Astrocyte (in vitro differentiated cells and primary cell): ENCODE measurements at regions not wholly inside any gene's neighbourhood (a gene's known extent, or its start where the extent isn't known, plus 50 kb on each side); places are given as distances from the start of the nearest gene placed in this dataset.
A peak's percentile ranks its signal among the peaks of the same experiment; 100 is the strongest.

ENCODE experiments used
- DNase-seq: peaks from one replicate; pipeline ENCODE4 v3.0.0-alpha.2; 2010; ENCODE audit warnings: low read depth
- FAIRE-seq: peaks from 2 replicates; lab custom pipeline; 2011; peaks lifted over from hg19 to GRCh38; lab: Jason Lieb, UNC
- H2AFZ ChIP-seq: 2 replicates; pipeline ENCODE4 v1.6.0; 2012; ENCODE audit warnings: low read depth, low read length, inconsistent platforms
- H3K27ac ChIP-seq: 2 replicates; pipeline ENCODE4 v1.5.1; 2011; ENCODE audit warnings: low read depth, low read length, inconsistent platforms
- H3K27me3 ChIP-seq: 2 replicates; pipeline ENCODE4 v1.6.0; 2011; ENCODE audit warnings: low read length, inconsistent platforms; ENCODE audit not compliant: insufficient read depth
- H3K36me3 ChIP-seq: 2 replicates; pipeline ENCODE4 v1.5.1; 2011; ENCODE audit warnings: low read length, inconsistent platforms; ENCODE audit not compliant: insufficient read depth
- H3K4me1 ChIP-seq: 2 replicates; pipeline ENCODE4 v1.5.1; 2011; ENCODE audit warnings: low read length, inconsistent platforms; ENCODE audit not compliant: insufficient read depth
- H3K4me2 ChIP-seq: 2 replicates; pipeline ENCODE4 v1.6.0; 2012; ENCODE audit warnings: low read length, inconsistent platforms
- H3K4me3 ChIP-seq: 2 replicates; pipeline ENCODE4 v1.5.1; 2011; ENCODE audit warnings: low read depth, mild to moderate bottlenecking, low read length, inconsistent platforms; ENCODE audit not compliant: insufficient read depth
- H3K79me2 ChIP-seq: 2 replicates; pipeline ENCODE4 v1.6.0; 2012; ENCODE audit warnings: mild to moderate bottlenecking, low read length, inconsistent platforms; ENCODE audit not compliant: insufficient read depth
- H3K9ac ChIP-seq: 2 replicates; pipeline ENCODE4 v1.6.0; 2012; ENCODE audit warnings: mild to moderate bottlenecking, low read length, inconsistent platforms
- H3K9me3 ChIP-seq: 2 replicates; pipeline ENCODE4 v1.5.1; 2012; ENCODE audit warnings: low read depth, mild to moderate bottlenecking, low read length, inconsistent platforms; ENCODE audit not compliant: insufficient read depth
- H4K20me1 ChIP-seq: 2 replicates; pipeline ENCODE4 v1.6.0; 2012; ENCODE audit warnings: low read length, inconsistent platforms; ENCODE audit not compliant: insufficient read depth
- H3K27ac Mint-ChIP-seq: one replicate; pipeline ENCODE4 v1.8.0; 2021; ENCODE audit warnings: mild to moderate bottlenecking, mixed read lengths; ENCODE audit not compliant: unreplicated experiment
- H3K27me3 Mint-ChIP-seq: one replicate; pipeline ENCODE4 v1.8.0; 2021; ENCODE audit warnings: low read depth, mixed read lengths; ENCODE audit not compliant: unreplicated experiment
- H3K36me3 Mint-ChIP-seq: one replicate; pipeline ENCODE4 v1.8.0; 2021; ENCODE audit warnings: low read depth, mixed read lengths; ENCODE audit not compliant: unreplicated experiment
- H3K4me1 Mint-ChIP-seq: one replicate; pipeline ENCODE4 v1.8.0; 2021; ENCODE audit warnings: low read depth, mixed read lengths; ENCODE audit not compliant: unreplicated experiment
- H3K4me3 Mint-ChIP-seq: one replicate; pipeline ENCODE4 v1.8.0; 2021; ENCODE audit warnings: mild to moderate bottlenecking, moderate library complexity, mixed read lengths; ENCODE audit not compliant: unreplicated experiment
- H3K9me3 Mint-ChIP-seq: one replicate; pipeline ENCODE4 v1.8.0; 2021; ENCODE audit warnings: mild to moderate bottlenecking, mixed read lengths; ENCODE audit not compliant: unreplicated experiment
- EZH2 ChIP-seq: IDR thresholded peaks from 2 replicates; pipeline ENCODE4 v1.6.1; 2012; ENCODE audit warnings: mild to moderate bottlenecking, low read length, inconsistent platforms; ENCODE audit not compliant: insufficient read depth
- TF ChIP-seq, protein P1 (sequence below): IDR thresholded peaks from 2 replicates; pipeline ENCODE4 v1.5.1; 2011; ENCODE audit warnings: low read depth, mild to moderate bottlenecking, inconsistent platforms, low read length, moderate library complexity; ENCODE audit not compliant: insufficient read depth

- H3K4me1 ChIP-seq: peaks cover 16% of the 10 kb centered on the region
- H3K36me3 Mint-ChIP-seq: no peaks in the 10 kb centered on the region
- H3K4me3 ChIP-seq: no peak overlapping the region
- H3K4me1 Mint-ChIP-seq: peaks cover 29% of the 10 kb centered on the region
- peak; percentile 36 for DNase-seq
- H3K27ac ChIP-seq: no peak overlapping the region
- H3K27me3 ChIP-seq: no peaks in the 10 kb centered on the region
- H2AFZ ChIP-seq: no peak overlapping the region
- H3K4me3 Mint-ChIP-seq: no peak overlapping the region
- no peak overlapping the region for H3K4me2 ChIP-seq
- H3K27me3 Mint-ChIP-seq: no peaks in the 10 kb centered on the region
- no peaks in the 10 kb centered on the region for H3K9me3 ChIP-seq
- H3K79me2 ChIP-seq: no peaks in the 10 kb centered on the region
- peaks cover 4% of the 10 kb centered on the region for H3K9me3 Mint-ChIP-seq
- H3K36me3 ChIP-seq: no peaks in the 10 kb centered on the region
- H3K9ac ChIP-seq: no peak overlapping the region
- TF ChIP-seq EZH2: no peak
- TF ChIP-seq, protein P1, sequence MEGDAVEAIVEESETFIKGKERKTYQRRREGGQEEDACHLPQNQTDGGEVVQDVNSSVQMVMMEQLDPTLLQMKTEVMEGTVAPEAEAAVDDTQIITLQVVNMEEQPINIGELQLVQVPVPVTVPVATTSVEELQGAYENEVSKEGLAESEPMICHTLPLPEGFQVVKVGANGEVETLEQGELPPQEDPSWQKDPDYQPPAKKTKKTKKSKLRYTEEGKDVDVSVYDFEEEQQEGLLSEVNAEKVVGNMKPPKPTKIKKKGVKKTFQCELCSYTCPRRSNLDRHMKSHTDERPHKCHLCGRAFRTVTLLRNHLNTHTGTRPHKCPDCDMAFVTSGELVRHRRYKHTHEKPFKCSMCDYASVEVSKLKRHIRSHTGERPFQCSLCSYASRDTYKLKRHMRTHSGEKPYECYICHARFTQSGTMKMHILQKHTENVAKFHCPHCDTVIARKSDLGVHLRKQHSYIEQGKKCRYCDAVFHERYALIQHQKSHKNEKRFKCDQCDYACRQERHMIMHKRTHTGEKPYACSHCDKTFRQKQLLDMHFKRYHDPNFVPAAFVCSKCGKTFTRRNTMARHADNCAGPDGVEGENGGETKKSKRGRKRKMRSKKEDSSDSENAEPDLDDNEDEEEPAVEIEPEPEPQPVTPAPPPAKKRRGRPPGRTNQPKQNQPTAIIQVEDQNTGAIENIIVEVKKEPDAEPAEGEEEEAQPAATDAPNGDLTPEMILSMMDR: no peak
- H3K27ac Mint-ChIP-seq: no peak overlapping the region
- no peak for FAIRE-seq
- H4K20me1 ChIP-seq: no peaks in the 10 kb centered on the region
Measured at GRCh38 chr18:73881396-73881917, 266.2 kb downstream of the FBXO15 start.

GRCh38 chr18:73880387-73880786, 267.2 kb downstream of the FBXO15 start:
- H3K4me3 ChIP-seq: no peak overlapping the region
- Mint-ChIP-seq H3K4me3 (no peak overlapping the region), H3K27me3 (no peaks in the 10 kb centered on the region), H3K9me3 (peaks cover 4% of the 10 kb centered on the region), H3K27ac (peak overlapping the region; percentile 60), H3K4me1 (peaks cover 29% of the 10 kb centered on the region), H3K36me3 (no peaks in the 10 kb centered on the region)
- H3K79me2 ChIP-seq: no peaks in the 10 kb centered on the region
- FAIRE-seq (no peak), DNase-seq (no peak)
- H3K4me2 ChIP-seq: peak overlapping the region; percentile 14
- no peaks in the 10 kb centered on the region for H3K9me3 ChIP-seq
- H2AFZ ChIP-seq: no peak overlapping the region
- TF ChIP-seq EZH2: no peak
- TF ChIP-seq, protein P1: no peak
- H3K9ac ChIP-seq: no peak overlapping the region
- no peaks in the 10 kb centered on the region for H3K27me3 ChIP-seq
- peak overlapping the region; percentile 0 for H3K27ac ChIP-seq
- no peaks in the 10 kb centered on the region for H4K20me1 ChIP-seq
- H3K4me1 ChIP-seq: peaks cover 16% of the 10 kb centered on the region
- H3K36me3 ChIP-seq: no peaks in the 10 kb centered on the region

GRCh38 chr18:73879766-73880165, 267.9 kb downstream of the FBXO15 start:
- Mint-ChIP-seq H3K4me1 (peaks cover 29% of the 10 kb centered on the region), H3K27me3 (no peaks in the 10 kb centered on the region), H3K9me3 (peaks cover 4% of the 10 kb centered on the region), H3K27ac (peak overlapping the region; percentile 60), H3K36me3 (no peaks in the 10 kb centered on the region), H3K4me3 (no peak overlapping the region)
- no peaks in the 10 kb centered on the region for H3K79me2 ChIP-seq
- no peak overlapping the region for H3K9ac ChIP-seq
- no peak for TF ChIP-seq EZH2
- TF ChIP-seq, protein P1: no peak
- no peak overlapping the region for H3K4me3 ChIP-seq
- H2AFZ ChIP-seq: no peak overlapping the region
- peak overlapping the region; percentile 55 for H3K4me2 ChIP-seq
- H3K9me3 ChIP-seq: no peaks in the 10 kb centered on the region
- DNase-seq (peak; percentile 59), FAIRE-seq (peak; percentile 39)
- peak overlapping the region; percentile 44 for H3K27ac ChIP-seq
- H4K20me1 ChIP-seq: no peaks in the 10 kb centered on the region
- peaks cover 16% of the 10 kb centered on the region for H3K4me1 ChIP-seq
- no peaks in the 10 kb centered on the region for H3K27me3 ChIP-seq
- no peaks in the 10 kb centered on the region for H3K36me3 ChIP-seq
